GM18502 (cell line): ENCODE measurements at regions not wholly inside any gene's neighbourhood (a gene's known extent, or its start where the extent isn't known, plus 50 kb on each side); places are given as distances from the start of the nearest gene placed in this dataset.
A peak's percentile ranks its signal among the peaks of the same experiment; 100 is the strongest.

ENCODE experiments used
- ATAC-seq: cut with Tn5 transposase; IDR thresholded peaks from one replicate; pipeline ENCODE4 v1.9.1; 2021; ENCODE audit warnings: mild to moderate bottlenecking; ENCODE audit not compliant: unreplicated experiment, poor library complexity

- no peak for ATAC-seq
Measured at GRCh38 chr3:27930052-27930602, 208.0 kb upstream of the EOMES start.

DNA sequence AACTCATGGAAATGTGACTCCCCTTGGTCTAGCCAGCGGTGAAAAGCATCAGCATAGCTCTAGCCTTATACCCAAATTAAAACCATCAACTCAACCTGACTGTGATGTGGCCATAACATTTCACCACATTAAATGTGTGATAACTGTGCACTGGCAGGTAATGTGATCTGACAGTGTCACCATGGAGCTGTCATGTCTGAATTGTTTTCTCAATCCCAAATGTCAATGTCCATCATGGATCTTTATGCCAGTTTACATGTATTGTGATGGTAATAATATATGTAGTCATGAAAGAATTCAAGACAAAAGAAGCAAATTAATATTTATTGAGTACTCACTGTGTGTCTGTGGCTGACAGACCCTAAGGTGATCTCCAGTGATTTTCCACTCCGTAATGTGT lies 213.4 kb upstream of the EOMES start:
- no peak for ATAC-seq

GRCh38 chr3:27939521-27939920 lies 217.4 kb upstream of the EOMES start:
- no peak for ATAC-seq

- no peak for ATAC-seq
Measured at GRCh38 chr3:27939940-27940339, 217.8 kb upstream of the EOMES start.

DNA sequence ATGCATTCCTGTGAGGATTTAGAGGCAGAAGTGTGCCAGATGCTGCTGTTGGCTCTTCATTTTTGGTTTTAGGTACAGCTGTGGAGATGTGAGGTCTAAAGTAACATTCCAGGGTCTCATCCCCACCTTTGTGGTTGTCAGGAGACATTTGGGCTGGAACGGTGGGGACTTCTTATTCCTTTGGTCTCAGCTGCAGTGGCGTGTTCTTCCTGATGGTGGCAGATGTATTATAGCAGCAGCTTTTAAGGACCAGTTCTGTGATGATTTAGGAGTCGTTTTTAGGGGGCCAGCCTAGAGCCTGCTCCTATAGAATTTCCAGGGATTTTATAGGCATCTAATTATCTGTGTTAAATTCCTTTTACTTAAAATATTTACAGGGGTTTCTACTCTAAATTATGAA lies 221.0 kb upstream of the EOMES start:
- ATAC-seq, result no peak

- ATAC-seq, result no peak
Measured at GRCh38 chr3:27945229-27945628, 223.1 kb upstream of the EOMES start.

- ATAC-seq, result no peak
Measured at GRCh38 chr3:27960133-27960532, 238.0 kb upstream of the EOMES start.

- ATAC-seq, result no peak
Measured at GRCh38 chr3:27963519-27963918, 241.4 kb upstream of the EOMES start.

DNA sequence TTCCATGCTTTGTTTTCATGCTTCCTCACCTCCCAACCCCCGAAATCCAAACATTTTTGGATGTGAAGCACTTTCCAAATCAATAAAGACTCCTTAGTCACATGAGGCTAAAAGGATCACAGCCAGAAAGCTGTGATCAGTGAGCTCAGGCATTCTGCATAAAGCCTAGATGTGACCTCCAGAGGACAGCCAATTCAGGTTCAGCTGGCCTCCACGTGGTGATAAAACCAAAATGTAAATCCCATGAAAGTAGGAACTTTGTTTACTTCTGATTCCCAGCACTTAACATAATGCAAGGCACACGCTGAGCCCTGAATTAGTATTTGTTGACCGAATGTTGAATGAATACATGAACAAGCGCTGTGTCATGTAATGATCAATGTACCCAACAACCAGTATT lies 249.5 kb upstream of the EOMES start:
- no peak for ATAC-seq

DNA sequence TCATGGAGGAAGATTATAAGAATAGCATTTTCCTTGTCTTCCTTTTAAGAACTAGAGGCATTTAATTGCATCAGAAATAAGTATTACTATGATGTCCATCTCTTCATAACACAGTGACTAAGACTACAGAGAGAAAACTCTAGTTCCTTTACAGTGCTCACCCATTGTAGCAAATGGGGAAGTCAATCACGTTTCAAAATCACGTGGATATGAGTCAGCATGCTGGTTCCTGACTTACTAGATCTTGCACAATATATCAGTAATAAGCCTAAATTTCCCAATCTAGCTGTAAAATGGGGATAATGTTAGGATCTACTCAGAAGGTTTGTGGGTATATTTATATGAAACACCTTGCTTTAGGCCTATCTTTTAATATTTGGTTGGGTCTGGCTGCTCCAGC lies 254.8 kb upstream of the EOMES start:
- ATAC-seq, result peak; percentile 73

DNA sequence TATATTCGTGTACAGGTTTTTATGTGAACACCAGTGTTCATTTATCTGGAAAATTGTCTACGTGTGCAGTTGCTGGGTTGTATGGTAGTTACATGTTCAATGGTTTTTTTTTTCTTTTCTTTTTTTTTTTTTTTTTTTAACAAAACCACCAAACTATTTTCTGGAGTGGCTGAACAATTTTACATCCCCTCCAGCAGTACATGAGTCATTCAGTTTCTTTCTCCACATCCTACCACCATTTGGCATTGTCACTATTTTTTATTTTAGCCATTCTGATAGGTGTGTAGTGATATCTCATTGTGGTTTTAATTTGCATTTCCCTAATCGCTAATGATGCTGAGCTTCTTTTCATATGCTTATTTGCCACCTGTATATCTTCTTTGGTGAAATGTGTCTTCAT lies 256.3 kb upstream of the EOMES start:
- no peak for ATAC-seq

- ATAC-seq, result no peak
Measured at GRCh38 chr3:27985369-27986035, 255.9 kb upstream of the CMC1 start.

DNA sequence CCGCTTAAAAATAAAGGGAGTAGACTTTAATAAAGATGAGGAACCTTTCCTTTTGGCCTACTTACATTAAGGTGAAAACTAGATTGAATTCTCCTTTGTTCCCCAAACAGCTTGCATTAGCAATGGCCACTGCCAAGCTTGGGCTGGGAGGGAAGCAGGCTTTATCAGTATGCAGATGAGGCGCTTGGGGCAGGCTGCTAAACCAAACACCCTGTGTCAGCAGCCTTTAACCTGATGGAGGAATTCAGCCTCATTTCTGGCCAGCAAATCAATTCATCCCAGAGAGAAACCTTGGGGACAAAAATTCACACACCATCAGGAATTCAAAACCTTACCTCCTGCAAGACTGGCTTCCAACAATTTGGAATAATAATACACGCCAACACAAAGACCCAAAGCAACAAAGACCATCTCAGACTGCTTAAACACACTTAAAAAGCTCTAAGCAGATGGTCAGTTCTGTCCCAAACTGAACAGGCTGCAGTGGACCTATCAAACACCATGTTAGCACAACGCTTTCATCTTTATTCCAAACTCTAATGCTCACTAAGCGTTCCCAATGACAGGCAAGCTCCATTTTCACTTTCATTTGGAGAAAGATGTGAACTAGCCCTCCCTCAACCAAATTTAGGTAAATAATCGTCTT lies 255.1 kb upstream of the CMC1 start:
- no peak for ATAC-seq

- ATAC-seq, result no peak
Measured at GRCh38 chr3:27990324-27990723, 251.1 kb upstream of the CMC1 start.

DNA sequence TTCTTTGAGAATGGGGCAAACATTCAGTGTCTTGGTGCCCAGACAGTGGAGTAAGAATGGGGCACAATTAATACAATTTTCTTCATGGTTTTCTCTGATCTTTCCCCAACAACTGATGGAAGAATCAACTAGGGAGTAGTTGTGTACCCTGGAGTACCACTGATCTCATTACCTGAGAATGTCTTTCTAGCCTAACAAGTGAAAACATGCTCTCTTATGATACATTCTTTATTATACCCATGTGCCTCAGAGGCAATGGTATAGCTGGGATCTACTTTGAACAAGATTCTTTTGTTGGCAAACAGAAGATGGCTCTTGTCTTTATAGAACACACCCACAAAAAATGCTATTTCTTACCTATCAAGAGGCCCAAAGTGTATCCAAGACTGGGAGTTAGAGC lies 250.6 kb upstream of the CMC1 start:
- ATAC-seq, result no peak

DNA sequence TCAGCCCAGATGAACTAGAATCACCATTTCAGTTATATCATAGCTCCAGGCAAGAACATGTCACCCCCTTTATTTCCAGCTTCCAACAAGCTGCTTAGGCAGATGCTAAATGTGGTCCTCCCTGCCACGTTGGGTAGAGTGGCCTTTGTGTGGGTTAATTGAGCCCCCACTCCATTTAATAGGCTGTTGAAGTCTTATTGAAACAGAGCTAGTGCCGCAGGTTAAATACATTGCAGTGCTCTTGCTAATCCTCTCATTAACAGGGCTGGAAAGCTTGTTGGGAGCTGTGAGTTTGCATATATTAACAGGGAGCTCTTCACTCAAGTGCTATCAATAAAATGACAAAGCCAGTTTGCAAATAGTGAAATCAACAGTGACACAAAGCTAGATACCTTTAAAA lies 248.4 kb upstream of the CMC1 start:
- no peak for ATAC-seq

GRCh38 chr3:28000608-28001007 lies 240.8 kb upstream of the CMC1 start:
- ATAC-seq, result no peak

DNA sequence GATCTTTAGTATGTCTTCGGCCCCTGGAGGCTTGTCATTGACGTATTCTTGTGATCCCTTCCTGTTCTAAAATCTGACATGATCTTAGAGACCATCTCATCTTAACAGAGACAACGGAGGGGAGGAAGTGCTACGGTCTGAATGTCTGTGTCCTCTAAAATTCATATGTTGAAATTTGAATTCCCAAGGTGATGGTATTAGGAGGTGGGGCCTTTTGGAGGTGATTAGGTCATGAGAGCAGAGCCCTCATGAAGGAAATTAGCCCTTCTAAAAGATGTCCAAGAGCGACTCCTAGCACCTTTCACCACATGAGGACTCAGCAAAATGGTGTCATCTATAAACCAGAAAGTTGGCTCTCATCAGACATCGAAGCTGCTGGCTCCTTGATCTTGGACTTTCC lies 233.2 kb upstream of the CMC1 start:
- no peak for ATAC-seq

- no peak for ATAC-seq
Measured at GRCh38 chr3:28012830-28013229, 228.6 kb upstream of the CMC1 start.

GRCh38 chr3:28013864-28014473 lies 227.4 kb upstream of the CMC1 start:
- no peak for ATAC-seq

- no peak for ATAC-seq
Measured at GRCh38 chr3:28018925-28019718, 222.3 kb upstream of the CMC1 start.
